Stimulated activated CD8-positive, alpha-beta memory T cell treated with anti-CD3 and anti-CD28 coated beads, Interleukin-7, amount 100 ng/mL, for 4 hours (primary cell): ENCODE measurements at regions not wholly inside any gene's neighbourhood (a gene's known extent, or its start where the extent isn't known, plus 50 kb on each side); places are given as distances from the start of the nearest gene placed in this dataset.
"Not testable (repeated sequence)": the region's sequence is repeated elsewhere in the genome, so short reads cannot be mapped to it uniquely, and the experiment has no call there.

Experiments
- DNase-seq, 2 donors: peaks; one replicate each; pipeline ENCODE4 v3.0.0-alpha.2; 2020; ENCODE audit warnings: low read depth in 2 of 2

DNA sequence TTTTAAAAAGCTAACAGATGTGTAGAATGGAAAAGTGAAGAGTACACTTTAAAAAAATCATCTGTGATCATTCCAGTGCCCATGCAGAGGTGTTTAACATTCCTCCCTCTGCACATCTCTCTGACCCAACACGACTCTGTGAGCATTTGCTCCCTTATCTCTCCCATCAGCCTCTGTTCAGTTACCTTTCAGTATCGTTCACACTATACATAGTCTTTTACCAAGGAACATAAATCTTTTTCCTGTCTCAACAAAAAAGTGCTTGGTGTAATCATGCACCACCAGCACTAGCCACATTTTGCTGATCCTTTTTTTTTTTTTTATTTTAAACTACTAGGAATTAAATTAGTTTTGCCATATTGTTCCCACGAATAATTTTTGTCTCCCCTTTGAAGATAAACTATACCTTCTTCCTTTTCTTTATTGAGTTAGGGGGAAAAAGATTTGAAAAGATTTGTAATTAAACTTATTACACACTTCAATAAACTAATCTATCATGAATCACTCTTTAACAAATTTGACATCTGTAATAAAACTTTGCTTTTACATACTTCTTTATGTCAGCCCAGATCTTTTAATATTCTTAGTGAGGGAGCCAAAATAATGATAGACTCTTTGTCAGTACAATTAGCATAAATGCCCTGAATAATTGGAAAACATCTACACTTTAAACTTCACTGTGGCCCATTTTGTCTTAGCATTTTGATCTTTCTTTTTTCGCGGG, 489.8 kb upstream of the FANCL start:
- no peak for DNase-seq

DNA sequence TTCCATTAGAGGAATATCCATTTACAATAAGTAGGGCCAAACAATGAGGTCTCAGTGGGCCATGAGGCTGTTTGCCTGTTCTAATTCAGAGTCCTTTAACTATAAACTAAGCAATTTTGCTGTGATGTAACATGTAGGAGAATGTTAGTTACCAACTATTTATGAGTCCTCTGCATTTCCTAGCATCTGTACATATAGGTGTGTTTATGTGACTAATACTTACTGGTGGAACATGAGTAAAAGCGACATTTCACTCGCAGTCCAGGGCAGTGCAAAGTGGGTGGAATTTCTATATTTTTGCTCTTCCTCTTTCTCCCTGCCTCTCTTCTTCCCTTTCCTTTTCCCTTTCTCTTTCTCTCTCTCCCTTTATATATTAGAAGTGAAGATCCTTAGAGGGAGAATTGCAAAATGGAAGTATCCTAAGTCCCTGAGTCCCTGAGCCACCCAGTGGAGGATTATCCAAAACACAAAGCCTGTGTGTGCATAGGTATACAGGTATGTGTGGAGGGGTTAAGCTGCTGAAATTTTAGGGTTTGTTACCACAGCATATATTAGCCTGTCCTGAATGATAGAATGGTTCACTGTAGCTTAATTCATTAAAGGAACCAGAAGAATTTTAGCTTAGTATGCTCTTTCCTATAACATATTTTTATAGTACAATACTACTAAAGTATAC, 487.0 kb upstream of the FANCL start:
- DNase-seq, result no peak

DNA sequence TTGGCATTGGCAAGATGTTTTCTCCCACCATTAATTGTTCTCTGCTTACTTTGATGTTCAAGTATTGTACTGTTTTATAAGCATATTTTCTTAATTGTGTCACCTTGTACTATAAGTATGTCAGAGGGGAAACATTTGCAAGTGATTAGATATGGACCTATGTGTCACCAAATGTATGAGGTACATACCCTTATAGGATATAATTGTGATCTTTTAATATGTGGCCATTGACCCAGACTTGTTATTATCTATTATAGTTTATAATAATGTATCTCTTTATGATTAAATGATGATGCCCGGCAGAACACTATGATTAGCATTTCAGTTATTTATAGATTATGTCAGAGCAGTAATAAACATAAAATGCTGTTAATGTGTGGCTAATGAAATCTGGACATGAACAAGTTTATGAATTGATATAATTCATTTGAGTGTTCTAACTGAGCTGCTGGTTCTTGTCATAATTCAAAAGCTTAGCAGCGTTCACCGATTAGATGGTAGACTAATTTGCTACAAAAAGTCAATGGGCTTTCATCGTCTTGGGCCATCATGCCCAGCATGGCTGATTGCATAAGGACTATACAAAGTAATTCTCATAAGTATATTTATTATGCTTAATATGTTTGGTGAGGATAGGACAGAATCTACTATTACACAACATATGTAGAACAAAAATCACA, 480.9 kb upstream of the FANCL start:
- no peak for DNase-seq

DNA sequence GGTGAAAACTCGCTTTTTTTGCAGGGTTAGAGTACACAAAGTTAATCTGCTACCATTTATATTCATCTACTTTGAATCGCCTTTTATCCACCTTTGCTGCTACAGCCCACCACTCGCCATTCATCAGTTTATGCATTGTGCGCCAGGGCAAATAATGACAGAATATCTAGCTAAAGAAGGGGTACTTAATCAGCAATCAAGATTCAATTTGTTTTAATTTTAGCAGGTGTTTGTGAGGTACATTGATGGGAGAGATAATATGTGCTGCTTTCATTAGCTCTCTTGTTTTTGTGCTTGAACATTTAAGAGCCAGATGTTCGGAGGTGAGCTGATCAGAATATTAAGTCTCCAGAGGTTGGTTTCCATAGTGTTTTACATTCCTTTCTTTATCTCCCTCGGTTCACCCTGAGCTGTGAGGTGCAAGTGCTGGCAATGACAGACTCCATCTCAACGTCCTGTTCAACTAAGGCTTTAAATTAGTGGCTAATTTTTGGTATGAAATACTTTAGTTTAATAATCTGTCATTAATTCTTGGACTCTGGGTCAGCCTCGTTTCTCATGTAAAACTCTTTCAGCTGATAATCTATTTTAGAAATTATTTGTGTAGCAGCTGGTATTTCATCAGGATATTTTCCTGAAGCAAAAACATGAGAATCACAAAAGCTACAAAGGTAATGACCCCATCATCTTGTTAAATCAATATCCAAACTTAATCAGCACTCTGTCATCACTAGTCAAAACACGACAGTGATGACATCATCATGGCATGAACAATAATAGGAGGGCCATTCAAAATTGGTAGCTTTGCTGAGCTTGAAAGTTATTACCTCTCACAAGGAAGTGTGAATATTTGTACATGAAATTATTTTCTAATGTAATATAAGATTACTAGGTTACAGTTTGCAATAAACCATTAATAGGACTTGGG, 479.9 kb upstream of the FANCL start:
- DNase-seq, result no peak

DNA sequence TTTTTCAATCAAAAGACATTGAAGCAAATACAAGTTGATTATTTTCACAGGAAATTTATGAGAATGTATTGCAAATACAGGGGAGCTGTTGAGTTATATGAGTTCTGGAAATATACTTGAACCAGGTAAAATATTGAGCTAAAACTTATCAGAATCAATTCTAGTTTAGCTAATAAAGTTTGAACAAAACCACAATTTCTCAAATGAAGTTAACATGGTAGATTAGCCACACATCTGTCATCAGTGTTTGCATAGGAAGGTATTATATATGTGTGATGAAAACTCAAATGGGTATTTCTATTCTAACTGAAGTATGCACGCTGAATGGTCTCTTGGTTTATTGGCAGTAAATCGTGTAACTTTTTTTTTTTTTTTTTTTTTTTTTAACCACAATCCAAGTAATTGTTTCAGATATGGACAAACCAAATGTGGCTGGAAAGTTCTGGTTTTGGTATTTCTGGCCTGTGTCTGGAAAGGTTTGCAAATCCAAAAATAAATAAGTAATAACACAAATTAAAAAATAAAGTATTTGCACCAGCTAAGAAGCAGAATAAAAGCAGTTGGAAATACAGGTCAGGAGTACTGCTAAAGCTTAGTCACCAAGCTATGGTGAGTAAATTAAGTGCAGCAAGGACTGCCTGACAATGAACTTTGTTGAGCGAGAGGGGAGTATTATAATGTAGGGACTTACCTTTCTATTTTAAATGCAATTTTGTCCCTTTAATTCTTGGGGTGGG, 479.1 kb upstream of the FANCL start:
- DNase-seq, result no peak

DNA sequence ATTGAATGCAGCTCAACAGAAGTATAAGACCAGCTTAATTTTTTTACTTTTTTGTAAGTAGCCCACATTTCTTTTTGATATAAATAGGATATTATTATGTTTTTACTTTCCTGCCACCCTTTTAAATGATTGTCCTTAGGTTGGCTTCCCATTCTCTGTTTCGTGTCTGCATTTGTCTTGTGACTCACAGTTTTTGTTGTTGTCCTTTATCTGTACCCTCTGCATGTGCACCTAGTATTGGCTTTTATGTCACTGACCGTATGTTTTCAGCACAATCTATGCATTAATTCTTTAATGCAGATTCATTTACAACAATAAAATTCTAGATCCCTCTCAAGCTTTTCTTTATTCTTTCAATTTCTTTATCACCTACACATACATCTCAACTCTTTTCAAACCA, 474.2 kb upstream of the FANCL start:
- no peak for DNase-seq

DNA sequence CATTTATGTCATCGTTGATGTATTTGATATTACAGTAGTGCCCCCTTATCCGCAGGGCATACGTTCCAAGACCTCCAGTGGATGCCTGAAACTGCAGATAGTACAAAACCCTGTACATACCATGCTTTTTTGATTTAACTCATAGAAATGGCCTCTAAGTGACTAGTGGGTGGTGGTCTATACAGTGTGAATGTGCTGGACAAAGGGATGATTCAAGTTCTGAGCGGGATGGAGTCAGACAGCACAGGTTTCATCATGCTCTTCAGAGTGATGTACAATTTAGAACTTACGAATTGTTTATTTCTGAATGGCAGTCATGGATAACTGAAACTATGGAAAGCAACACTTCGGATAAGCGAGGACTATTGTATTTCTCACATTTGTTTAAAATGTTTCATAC, 473.1 kb upstream of the FANCL start:
- DNase-seq, result no peak

DNA sequence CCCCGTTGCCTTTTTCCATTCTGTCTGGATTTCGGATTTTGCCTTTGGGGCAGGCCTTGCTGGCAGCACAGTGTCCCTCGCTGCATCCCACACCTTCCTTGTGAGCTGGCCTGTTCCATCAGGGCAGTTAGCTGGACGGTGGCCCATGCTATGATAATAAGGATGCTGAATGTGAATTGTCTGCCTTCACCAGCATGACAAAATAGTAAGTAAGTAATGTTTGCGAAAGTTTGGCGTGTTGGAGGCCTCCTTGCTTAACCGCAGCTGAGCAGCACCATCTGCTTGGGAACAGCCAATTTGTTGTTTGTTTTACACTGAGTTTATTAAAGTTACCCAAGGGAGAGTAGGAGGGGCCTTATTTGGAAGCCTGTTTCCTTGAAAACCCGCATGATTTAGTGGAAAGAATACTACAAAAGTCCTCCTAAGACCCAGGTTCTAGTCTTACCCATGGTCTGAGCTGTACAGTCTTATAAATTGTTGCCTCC, 469.7 kb upstream of the FANCL start:
- DNase-seq, result no peak

DNA sequence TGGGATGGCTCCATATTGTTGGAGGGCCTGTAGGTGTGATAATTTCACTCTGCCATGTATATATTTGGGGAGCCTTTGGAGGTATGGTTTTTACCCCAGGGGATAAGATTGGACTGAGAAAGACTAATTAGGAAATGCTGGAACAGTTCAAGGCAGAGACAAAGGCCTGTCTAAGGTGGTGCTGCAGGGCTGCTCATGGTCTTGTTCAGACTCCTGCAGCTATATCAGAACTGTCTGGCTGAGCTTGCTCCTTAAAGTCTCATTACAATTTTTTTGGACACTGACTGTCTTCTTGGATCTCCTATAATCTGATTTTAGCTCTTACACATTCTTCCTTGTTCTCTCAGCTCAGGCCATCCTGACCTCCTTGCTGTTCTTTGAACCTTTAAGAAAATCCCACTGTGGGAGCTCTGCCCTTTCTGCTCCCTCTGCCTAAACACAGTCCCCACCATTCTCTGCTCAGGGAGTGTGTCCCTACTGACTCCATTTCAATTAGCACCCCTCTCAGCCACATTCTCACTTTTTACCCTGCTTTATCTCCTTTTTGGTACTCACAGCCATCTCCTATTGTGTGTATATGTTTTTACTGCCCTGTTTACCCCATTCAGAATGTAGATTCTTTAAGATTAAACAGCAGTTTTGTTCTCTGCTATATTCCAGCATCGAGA, 468.7 kb upstream of the FANCL start:
- no peak for DNase-seq

DNA sequence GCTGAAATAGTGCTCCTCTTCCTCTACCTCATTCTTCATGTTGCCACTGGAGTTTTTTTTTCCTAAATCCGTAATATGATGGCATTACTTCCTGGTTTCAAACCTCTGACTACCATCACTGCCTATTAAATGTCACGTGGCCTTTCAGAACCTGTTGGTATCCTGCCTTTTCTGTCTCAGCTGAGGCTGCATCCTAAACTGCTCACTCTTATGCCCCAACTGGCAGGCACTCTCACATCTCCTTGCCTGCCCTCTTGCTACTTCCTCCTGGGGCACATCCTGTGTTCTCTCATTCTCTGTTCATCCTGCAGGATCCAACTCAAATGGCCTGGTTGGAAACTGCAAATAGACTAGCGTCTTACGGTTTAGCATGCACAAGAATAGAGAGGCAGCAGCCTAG, 468.1 kb upstream of the FANCL start:
- DNase-seq, result no peak

DNA sequence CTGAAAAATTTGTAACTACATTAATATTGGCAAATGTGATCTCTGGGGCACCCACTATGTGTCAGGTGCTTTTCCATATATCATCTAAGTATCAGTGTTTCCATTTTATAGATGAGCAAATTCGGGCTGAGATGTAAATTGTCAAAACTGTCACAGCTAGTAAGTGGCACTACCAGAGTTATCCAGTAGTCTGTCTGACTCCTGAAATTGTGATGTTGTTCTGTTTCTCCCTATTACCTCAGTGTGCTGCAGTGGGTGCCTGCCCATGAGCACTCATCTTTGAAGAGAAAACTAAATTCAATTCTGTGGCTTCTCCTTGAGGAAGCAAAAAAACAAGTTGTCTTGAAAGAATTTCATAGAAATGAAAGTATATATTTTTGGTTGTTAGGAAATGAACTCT, 467.4 kb upstream of the FANCL start:
- no peak for DNase-seq

DNA sequence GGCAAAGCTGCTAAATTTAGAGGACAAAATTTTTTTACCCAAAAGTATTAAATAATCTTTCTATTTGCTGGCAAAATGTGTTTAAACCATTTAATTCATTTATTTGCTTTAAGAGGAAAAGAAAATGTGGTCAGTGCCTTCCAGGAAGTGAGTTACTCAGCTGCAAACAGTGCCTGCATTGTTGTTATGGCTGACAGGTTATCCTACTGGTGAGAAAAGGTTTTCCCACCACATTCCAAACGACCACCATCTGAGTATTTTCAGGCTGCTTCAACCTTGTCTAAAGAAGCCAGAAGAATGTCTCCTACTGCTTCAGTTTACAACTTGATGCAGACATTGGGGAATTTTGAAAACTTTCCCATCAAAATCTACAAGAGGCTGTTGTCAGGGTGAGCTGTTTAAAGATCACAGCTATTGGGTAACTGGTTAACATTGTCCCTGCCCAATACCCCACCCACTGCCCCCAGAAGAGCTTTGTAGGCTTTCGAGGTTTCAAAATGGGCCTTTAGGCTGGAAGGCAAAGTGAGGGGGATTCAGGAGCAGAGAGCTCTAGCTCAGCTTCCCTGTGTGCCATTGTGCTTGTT, 461.3 kb upstream of the FANCL start:
- no peak for DNase-seq

DNA sequence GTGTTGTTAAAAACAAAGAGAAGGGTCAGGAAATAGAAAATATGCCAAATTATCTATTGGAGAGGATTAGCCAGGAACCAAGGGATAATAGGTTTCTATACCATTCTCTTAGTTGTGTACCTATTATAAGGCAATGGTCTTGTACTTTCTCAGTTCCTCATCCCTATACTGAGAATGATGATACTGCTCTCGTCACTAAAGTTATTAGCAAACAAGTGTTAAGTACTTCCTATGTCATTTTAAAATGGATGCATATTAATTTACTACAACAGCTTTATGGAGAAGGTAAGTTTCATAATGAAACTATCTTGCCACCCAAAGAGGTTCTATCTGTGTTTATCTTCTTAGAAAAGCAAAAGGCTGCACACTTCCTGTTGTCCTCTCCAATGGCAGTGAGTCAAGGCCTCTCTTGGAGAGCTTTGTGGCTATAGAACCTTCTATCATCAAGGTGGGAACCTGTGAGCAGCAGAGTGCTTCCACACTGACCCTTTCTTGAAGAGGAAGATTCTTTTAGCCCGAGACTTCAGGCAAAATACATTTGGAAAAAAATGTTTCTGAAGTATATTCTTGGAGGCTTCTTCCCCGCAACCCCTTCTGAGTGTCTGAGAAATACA, 460.7 kb upstream of the FANCL start:
- no peak for DNase-seq

DNA sequence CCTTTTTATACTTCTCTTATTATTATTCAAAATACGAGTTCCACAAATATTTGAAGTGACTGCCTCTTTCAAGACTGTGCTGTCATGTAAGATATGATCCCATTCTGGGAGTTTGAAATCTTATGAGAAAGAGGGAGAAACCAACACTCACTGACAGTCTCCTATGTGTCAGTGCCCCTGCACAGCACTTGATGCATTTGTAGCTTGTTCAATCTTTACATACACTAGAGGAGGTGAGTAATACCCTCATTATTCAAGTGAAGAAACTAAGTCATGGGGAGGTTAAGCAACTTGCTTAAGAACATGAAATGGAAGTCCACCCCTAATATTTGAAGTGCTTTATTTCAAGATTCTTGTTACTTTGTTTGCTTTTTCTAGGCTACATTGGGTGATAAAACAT, 459.5 kb upstream of the FANCL start:
- no peak for DNase-seq

DNA sequence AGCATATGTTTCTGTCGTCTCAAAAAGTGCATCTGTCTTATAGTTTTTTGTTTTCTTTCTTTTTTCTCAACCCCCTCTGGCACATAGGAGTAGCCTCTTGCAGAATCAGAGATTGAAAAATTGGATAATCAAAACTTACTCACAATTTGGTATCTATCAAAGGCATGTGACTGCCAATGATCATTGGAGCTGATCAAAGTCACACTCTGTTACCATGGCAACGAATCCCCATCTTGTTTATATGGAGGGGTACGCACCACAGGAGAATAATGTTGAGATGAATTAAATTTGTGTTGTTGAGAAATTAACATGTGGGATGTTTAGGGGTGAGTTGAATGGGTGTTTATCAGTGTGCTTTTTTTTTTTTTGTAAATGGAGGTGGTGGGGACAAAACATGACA, 458.3 kb upstream of the FANCL start:
- DNase-seq, result no peak

DNA sequence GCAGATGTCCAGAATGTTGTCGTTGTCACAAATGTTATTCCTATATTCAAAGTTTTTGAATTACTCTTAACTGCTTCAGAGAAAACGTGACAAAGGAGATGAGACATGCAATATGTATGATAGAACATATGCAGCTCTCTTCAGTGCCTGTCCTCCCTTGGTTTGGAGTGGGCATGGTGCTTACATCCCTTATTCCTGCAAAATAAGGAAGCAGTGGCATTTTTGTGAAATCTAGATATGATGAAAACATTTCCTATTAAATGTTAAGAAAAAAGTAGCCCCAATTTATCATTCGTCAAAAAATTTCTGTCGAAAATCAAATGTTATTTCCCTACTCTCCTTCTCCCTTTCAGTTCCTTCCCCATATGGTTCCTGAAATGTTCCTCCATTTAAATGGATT, 457.5 kb upstream of the FANCL start:
- DNase-seq, result no peak

DNA sequence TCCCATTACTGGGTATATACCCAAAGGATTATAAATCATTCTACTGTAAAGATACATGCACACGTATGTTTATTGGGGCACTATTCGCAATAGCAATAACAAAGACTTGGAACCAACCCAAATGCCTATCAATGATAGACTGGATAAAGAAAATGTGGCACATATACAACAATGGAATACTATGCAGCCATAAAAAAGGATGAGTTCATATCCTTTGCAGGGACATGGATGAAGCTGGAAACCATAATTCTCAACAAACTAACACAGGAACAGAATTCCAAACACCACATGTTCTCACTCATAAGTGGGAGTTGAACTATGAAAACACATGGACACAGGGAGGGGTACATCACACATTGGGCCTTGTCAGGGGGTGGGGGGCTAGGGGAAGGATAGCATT, 453.0 kb upstream of the FANCL start:
- not testable (repeated sequence) for DNase-seq

DNA sequence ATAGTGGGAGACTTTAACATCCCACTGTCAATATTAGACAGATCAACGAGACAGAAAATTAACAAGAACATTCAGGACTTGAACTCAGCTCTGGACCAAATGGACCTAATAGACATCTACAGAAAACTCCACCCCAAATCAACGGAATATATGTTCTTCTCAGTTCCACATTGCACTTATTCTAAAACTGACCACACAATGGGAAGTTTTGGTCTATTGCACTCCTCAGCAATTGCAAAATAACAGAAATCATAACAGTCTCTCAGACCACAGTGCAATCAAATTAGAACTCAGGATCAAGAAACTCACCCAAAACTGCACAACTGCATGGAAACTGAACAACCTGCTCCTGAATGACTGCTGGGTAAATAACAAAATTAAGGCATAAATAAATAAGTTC, 449.9 kb upstream of the FANCL start:
- not testable (repeated sequence) for DNase-seq

DNA sequence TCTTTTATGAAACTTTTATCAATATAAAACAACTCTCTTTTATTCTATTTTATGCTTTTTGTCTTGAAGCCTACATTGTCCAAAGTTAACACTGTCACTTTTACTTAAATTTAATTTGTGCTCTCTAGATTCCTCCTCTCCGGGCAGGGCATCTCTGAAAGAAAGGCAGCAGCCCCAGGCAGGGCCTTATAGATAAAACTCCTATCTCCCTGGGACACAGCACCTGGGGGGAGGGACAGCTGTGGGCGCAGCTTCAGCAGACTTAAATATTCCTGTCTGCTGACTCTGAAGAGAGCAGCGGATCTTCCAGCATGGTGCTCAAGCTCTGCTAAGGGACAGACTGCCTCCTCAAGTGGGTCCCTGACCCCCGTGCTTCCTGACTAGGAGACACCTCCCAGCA, 447.7 kb upstream of the FANCL start:
- no peak for DNase-seq

DNA sequence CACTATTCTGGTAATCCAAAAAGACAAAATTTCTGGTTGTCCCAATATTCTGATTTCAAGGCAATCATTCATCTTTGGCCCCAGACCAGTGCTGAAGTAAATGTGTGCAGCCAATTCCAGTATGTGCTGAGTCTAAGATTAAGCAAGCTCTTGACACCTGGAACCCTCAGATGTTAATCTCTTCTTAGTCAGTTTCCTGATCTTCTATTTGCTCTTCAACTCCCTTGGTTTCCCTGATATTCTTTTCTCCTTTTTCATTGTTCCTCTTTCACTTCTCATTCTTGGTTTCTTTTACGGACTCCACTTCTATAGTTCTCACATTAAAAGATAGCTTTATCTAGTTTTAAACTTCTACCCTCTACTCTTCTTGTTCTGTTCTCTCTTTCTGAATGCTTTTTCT, 445.7 kb upstream of the FANCL start:
- DNase-seq, result no peak
